GM21528 (cell line): ENCODE measurements at regions not wholly inside any gene's neighbourhood (a gene's known extent, or its start where the extent isn't known, plus 50 kb on each side); places are given as distances from the start of the nearest gene placed in this dataset.
"Not testable (repeated sequence)": the region's sequence is repeated elsewhere in the genome, so short reads cannot be mapped to it uniquely, and the experiment has no call there.

Source experiments
- ATAC-seq: cut with Tn5 transposase; IDR thresholded peaks from one replicate; pipeline ENCODE4 v1.9.1; 2021; ENCODE audit warnings: mild to moderate bottlenecking, moderate library complexity; ENCODE audit not compliant: unreplicated experiment, low FRiP score

DNA sequence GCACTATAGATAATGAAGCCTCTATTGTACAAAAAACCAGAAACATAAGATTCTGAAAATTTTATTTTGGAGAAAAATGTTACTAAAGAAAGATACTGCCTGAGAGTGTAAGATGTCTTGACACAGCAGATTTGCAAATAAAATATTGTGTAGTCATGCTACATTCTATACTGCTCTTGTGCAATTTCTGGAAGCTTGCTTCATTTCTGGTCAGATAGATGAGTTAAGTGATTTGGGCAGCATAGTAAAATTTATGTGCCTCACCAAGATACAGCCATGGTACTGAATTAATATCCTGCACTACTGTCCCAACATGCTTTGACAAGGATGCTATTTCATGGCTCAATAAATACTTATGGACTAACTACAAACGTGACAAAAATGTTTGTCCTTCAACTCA is 55.1 kb upstream of the STARD13 start:
- no peak for ATAC-seq

DNA sequence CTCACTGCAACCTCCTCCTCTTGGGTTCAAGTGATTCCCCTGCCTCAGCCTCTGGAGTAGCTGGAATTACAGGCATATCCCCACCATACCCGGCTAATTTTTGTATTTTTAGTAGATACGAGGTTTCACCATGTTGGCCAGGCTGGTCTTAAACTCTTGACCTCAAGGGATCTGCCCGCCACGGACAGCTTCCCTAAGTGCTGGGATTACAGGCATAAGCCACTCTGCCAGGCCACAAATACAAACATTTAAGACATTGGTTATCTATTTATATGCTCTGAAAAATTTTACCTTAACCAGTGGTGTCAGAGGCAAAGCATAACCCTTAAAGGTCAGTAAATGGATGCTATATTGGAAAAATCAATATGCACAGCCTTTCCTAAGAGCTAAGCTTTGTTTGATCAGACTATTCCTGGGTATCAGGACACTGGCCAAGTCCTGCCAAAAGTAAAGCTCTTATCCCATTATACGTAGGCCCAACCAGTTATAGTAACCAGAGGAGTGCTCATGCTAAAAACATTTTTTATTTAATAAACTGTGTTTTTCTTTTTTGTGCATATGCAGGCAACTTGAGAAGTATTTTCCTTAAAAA is 56.4 kb upstream of the STARD13 start:
- no peak for ATAC-seq

DNA sequence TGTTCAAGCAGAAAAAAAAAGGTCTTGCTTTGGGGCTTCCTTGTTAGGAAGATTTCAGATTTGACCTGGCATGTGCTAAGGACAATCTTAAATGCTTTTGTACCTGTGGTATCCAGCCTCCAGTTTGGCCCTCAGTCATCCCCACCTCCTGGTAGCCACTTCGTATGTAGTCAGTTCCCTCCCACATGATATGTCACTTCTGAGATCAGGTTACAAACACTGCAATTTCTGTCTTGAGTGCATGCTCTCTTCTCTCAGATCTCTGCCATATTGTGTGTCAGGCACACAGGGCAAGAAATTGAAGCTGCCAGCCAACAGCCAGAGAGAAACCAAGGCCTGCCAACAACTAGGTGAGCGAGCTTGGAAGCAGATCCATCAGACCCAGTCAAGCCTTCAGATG is 60.3 kb upstream of the STARD13 start:
- no peak for ATAC-seq

DNA sequence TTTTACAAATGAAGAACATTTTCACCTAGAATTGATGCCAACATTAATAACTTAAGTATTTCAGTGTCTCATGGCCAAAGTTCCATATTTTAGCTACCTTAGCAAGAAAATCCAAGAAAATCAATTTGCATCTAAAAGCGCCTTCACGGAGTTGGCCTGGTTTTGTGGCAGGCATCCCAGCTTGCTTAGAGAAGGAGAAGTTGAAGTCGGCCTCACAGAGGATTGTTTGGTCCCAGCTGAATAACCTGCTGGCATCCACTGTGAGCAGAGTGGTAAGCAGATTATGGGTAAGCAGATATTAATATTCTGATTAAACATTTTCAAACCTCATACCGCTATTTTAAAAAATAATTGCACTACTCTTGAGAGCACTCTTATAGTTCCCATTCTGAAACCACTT is 62.3 kb upstream of the STARD13 start:
- no peak for ATAC-seq

DNA sequence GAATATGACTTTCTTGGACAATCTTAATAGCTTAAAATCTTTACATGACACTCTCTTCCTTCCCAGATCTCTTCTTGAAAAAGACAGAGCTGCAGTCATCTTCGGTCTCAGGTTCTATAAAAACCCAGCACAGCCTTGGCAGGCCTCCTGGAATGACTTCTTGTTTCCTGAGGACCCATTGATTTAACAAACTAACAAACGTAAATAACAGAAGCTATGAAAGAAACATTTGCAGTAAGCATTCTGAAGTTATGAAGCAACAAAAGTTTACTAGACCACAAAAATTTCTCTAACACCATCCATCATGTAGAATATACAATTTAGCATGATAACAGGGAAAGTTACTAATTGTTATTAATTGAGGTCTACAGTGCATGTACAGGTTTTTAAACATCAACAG is 62.8 kb upstream of the STARD13 start:
- ATAC-seq: no peak

DNA sequence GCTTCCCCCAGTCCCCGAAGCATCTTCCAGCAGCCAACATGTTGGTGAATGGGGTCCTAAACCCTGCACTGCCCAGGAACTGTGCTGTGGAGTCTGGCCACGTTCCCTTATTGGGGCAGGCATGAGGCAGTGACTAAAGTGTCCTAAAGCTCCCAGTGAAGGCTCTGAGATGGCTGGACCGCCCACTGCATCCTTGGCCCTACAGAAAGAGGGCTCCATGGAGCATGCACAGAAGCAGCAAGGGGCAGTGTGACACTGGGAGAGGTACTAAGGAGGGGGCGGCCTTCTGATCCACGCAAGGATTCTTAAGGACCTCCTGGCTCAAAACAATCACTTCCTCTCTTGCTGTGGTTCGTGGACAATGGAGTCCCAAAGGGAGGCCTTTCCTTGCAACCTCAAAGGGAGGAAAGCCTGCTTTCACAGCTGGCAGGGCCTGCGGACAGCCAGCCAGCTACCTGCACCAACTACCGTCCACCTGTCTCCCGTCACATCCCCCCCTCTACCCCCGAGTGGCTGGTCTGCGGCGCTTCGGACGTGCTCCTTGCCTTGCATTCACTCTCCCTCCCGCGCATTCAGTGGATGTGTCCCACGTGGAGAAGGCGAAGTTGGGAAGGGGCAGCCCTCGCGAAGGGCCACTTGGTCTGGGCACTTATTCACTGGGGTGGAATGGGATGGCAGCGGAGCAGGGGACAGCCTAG is 63.9 kb upstream of the STARD13 start:
- ATAC-seq: no peak

DNA sequence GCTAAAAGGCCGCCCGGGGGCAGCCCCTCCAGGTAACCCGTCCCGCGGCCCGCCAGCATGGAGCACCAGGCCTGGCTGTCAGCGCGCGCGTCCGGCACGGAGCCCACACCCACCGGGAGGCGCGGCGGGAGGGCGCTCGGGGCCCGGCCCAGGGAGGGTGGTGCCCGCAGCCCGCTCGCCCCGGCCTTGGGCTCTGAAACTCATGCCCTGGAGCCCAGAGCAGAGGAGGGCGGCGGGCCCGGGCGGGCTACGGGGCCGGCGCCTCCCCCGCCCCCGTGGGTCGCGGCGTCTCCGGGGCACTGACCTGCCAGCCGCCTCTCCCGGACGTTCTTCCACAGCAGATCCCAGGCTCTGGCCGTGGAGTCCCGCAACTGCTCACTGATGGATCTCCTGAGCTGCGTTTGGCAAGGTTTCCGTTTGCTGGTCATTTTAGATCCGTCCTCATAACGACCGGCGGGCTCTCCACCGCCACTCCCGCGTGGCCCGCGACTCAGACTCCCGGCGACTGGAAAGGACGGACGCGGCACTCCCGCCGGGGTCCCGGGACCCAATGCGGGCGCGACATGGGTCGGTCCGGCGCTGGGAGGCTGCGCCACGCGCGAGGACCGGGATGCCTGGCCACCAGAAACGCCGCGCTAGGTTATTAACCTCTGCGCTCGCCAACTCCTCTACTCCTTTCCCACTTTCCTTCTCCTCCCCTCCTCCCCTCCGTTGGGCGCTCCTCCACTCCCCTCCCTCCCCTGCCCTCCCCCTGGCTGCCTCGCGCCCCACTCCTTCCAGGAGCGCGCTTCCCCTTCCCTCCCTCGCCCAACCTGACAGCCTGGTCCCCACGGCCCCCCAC is 64.7 kb upstream of the STARD13 start:
- no peak for ATAC-seq

DNA sequence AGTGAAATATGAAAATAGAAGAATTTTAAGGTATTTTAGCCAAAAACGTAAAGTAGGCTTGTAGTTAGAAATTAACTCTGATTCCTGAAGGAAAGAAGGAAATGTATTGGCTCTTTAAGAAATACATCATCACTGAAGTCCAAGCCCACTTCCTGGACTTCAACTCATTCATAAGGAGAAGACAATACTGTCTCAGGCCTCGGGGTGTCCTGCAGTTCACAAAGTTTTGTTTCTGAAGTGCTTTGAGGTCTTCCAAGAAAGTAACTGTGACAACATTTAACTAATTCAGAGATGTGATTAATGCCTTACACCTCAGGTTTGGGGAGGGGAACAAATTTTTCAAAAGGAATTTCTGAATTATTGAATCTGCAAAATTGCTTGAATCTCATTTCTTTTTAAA is 65.8 kb upstream of the STARD13 start:
- ATAC-seq: no peak

DNA sequence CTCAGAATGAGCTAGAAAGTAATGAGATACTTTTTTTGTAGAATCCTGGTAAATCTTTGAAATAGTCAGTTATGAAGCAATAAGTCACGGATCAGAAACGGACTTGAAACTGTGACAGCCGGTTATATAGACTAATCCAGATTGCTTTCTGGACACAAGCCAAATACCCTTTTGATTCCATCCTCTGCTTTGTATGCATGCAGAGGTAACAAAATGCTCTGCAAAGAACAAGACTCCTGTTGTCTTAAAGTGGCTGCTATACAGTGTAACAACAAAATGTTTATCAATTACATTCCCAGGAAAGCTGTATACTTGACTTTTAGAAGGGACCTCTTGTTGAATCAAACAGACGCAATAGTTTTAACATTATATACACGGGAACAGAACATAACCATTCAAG is 66.5 kb upstream of the STARD13 start:
- no peak for ATAC-seq

DNA sequence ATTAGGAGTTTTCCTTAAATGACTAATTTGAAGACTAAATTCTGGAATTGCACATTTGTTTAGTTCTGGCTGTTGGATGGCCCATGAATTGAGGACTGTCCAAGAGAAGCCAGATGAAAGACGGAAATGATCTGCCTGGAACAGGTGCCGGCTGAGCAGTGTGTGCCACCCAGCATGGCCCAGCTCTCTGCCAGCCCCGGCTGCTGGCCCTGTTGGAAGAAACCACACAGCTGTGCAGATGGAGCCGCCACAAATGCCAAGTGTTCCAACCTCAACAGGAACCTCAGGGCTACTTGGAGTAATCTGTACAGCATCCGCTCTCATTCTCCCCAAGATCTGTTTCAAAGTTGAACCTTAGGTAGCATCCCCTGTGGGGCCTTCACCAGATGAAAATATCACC is 67.0 kb upstream of the STARD13 start:
- no peak for ATAC-seq

DNA sequence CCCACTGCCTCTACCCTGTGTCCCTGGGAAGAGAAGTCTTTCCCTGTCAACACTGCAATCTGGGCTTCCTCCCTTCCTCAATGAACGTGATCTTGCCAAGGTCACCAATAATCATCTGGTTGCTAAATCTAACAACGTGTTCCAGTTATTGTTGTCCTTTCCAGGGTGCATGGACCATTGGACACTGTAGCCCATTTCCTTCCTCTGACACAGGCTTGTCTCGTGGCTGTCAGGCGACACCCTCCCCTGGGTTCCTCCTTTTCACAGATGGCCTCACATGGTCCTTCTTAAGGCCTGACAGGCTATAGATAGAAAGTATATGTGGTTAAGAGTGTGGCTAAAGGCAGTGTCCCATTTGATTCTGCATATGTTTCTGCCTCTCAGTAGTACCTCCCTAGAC is 67.7 kb upstream of the STARD13 start:
- peak; percentile 66 for ATAC-seq

DNA sequence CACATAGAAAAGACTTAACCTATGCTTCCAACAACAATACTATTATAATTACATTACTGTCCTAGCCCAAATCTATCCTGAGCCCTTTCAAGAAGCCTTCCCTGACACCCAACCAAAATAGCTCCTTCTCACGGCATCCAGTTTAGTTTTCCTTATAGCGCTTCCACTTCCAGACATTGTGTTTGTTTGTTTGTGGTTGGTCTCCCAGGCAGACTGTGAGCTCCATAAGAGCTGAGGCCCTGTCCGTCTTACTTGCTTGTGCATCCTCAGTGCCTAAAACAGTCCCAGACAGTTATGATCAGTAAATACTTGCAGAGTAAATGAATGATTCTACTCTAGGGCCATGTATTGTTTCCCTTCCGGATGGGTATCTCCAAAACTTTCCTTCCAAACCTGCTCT is 68.1 kb upstream of the STARD13 start:
- no peak for ATAC-seq

DNA sequence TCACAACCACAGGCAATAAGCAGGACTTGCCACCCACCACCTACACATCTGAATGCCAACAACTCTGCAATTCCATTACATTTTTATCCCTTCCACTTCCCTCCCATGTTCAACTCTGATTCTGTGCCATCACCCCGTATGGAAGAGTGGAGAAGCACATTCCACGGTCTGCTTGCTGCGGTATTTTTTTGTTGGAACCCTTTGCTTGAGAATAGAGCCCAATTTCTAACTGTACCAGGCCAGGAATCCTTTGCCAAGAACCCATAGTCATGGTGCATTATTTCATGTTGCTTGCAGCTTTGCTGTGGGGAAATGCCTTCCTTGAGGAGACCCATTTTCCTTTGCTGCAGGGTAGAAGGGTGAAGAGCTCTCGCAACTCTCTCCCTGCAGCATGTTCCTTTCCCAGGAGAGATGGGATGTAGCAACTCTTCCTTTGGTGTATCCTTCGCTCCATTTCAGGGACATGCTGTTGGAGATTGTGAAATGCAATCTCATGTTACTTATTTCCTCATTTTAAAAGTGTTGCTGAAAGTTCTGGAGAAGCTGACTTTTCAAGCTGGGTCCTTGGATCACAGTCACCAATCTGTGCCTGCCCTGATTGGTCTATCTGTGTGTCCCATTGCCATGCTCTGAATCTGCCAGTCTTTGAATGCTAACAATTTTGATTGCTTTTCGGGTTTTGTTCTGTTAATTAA is 69.8 kb upstream of the STARD13 start:
- no peak for ATAC-seq

DNA sequence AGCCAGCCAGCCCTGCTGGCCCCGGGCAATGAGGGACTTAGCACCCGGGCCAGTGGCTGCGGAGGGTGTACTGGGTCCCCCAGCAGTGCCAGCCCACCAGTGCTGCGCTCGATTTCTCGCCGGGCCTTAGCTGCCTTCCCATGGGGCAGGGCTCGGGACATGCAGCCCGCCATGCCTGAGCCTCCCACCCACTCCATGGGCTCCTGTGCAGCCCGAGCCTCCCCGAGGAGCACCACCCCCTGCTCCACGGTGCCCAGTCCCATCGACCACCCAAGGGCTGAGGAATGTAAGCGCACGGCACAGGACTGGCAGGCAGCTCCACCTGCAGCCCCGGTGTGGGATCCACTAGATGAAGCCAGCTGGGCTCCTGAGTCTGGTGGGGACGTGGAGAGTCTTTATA is 72.5 kb upstream of the STARD13 start:
- not testable (repeated sequence) for ATAC-seq

DNA sequence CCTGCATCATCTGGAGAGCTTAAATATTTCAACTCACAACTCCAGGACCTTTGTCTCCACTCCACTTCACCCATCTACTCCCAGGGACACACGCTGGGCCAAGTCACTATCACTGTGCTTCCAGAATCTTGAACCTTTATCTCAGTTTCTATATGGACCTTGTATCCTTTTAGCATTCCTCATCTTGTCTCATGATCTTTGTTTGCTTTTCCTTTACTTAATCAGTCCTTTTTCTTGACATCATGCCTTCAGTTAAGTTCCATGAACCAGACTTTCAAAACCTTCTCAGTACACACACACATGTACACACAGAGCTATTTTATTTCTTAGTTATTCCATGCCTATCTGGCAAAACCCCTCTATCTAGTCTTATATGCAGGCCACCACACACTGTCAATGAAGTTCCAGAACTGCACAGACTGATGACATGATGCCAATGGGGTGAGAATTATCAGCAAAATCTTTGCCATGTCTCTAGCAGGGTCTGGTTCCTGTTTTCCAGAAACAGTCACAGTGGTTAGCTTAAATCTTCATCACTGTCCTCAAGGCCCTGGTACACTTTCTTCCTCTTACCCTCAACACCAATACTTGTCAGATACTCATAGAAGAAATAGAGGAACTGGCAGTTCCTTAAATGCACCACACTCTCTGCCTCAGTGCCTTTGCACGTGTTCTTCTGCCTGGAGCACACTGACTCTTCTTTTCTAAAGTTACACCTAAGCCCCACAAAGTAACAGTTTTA is 77.6 kb upstream of the STARD13 start:
- ATAC-seq: no peak

DNA sequence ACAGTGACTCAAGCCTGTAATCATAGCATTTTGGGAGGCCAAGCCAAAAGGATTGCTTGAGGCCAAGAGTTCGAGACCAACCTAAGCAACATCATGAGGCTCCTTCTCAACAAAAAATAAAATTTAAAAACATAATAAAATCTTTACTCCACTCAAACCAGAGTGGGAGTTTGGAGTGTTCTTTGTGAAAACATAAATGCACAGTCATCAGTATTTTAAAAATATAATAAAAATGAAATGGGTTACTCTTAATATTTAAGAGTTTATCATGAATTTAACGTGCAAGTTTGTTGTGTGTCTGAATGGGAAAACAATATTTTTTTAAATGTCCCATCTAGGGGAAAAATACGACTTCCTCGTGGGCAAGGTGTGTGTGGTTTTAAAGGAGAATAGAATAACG is 78.6 kb upstream of the STARD13 start:
- no peak for ATAC-seq

DNA sequence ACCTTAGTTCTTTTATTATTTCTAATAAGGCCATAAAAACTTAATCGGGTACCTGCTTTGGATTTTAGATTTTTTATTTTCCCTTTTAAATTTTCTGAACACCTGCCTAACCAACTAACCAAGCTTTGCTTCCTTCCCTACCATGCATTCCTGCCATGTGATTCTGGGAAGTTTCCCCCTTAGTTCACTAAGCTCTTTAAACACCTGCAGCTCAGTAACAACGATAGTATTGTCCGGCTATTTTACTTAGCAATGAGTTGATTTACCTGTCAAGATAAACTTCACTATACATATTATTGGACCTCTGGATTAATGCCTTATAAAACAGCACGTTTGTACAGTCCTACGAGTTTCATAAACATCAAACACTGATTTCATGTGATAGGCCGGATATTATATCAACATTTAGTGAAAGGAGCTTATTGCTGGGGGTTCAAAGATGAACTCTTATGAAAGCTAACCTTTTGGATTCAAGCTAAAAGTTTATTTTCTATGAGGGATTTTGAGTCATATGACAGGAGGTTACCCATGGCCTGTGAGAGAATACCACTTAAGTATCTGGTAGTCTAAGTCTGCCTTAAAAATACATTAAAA is 81.0 kb upstream of the STARD13 start:
- ATAC-seq: no peak

DNA sequence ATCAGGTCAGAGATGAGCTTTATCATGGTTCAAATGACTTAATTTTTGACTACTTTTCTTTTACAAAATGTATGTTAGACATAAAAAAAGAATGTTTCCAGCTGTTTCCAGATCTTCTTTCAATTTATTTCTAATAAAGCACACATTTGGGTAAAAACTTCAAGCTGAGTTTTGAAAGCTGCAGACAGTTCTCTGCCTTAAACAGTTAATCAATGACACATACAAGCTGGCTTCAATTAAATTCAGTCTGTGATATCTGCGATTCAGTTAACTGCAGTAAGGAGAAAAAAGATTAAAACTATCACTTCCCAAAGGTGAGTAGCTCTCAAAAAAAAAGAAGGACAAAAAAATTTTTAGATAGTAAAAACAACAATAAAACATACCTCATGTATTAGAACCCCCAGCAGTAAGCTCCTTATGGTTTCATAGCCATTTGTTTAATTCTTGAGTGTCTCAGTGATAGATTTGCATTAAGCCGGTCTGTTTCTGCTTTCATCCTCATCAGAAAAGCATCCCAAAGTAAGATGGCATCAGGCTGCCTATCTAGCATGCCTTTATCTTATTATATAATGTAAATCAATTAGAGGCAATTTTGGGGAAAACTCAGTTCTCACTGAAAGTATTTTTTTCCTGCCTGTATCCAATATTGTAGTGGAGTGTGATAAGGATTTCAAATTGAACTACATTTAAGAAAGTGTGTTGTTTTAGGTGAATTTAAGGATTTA is 81.8 kb upstream of the STARD13 start:
- ATAC-seq: no peak

DNA sequence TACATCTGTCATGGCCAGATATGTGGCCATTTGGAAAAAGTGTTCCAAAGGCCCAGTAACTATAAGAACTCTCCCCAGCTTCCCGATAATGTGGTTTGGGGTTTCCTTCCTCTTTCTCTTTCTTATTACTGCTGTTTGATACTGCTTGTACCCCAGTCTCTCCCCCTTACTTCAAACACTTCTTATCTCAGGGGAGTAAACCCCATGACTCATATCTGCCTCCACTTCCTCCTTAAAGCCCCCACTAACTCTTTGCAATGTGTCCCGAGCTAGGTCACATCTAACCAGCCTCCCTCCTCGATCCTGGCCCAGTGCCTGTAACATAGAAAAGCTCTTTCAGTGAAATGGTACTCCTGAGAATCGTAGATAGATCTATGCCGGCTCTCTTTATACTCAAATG is 82.4 kb upstream of the STARD13 start:
- no peak for ATAC-seq
